ENCODE measurements at regions not wholly inside any gene's neighbourhood (a gene's known extent, or its start where the extent isn't known, plus 50 kb on each side); places are given as distances from the start of the nearest gene placed in this dataset.

- DNase-seq = no peak
Observed at GRCh38 chr2:37550190-37550589, 121.3 kb downstream of the CDC42EP3 start.

GRCh38 chr2:37551783-37552182 lies 119.7 kb downstream of the CDC42EP3 start:
- DNase-seq = no peak

- no peak for DNase-seq
Observed at GRCh38 chr2:37552339-37552738, 119.1 kb downstream of the CDC42EP3 start.

GRCh38 chr2:37553411-37554154 lies 117.9 kb downstream of the CDC42EP3 start:
- DNase-seq = no peak

GRCh38 chr2:37554155-37554510 lies 117.3 kb downstream of the CDC42EP3 start:
- no peak for DNase-seq

- DNase-seq = no peak
Observed at GRCh38 chr2:37554687-37555086, 116.8 kb downstream of the CDC42EP3 start.

GRCh38 chr2:37555457-37555856 lies 116.0 kb downstream of the CDC42EP3 start:
- no peak for DNase-seq

- DNase-seq = no peak
Observed at GRCh38 chr2:37556256-37556655, 115.2 kb downstream of the CDC42EP3 start.

- DNase-seq = no peak
Observed at GRCh38 chr2:37558623-37559022, 112.8 kb downstream of the CDC42EP3 start.

- DNase-seq = no peak
Observed at GRCh38 chr2:37560241-37560848, 111.1 kb downstream of the CDC42EP3 start.

GRCh38 chr2:37560863-37561614 lies 110.4 kb downstream of the CDC42EP3 start:
- no peak for DNase-seq

GRCh38 chr2:37561615-37562569 lies 109.5 kb downstream of the CDC42EP3 start:
- DNase-seq = no peak

GRCh38 chr2:37563375-37564015 lies 107.9 kb downstream of the CDC42EP3 start:
- no peak for DNase-seq

- DNase-seq = no peak
Observed at GRCh38 chr2:37564356-37564755, 107.1 kb downstream of the CDC42EP3 start.

- no peak for DNase-seq
Observed at GRCh38 chr2:37566517-37566981, 104.9 kb downstream of the CDC42EP3 start.

- no peak for DNase-seq
Observed at GRCh38 chr2:37568565-37568964, 102.9 kb downstream of the CDC42EP3 start.

- DNase-seq = no peak
Observed at GRCh38 chr2:37569131-37569823, 102.2 kb downstream of the CDC42EP3 start.

GRCh38 chr2:37569986-37570679 lies 101.3 kb downstream of the CDC42EP3 start:
- DNase-seq = no peak

- no peak for DNase-seq
Observed at GRCh38 chr2:37570773-37571586, 100.5 kb downstream of the CDC42EP3 start.

GRCh38 chr2:37571587-37572136 lies 99.8 kb downstream of the CDC42EP3 start:
- DNase-seq = no peak
